ENCODE measurements at regions not wholly inside any gene's neighbourhood (a gene's known extent, or its start where the extent isn't known, plus 50 kb on each side); places are given as distances from the start of the nearest gene placed in this dataset.

DNA sequence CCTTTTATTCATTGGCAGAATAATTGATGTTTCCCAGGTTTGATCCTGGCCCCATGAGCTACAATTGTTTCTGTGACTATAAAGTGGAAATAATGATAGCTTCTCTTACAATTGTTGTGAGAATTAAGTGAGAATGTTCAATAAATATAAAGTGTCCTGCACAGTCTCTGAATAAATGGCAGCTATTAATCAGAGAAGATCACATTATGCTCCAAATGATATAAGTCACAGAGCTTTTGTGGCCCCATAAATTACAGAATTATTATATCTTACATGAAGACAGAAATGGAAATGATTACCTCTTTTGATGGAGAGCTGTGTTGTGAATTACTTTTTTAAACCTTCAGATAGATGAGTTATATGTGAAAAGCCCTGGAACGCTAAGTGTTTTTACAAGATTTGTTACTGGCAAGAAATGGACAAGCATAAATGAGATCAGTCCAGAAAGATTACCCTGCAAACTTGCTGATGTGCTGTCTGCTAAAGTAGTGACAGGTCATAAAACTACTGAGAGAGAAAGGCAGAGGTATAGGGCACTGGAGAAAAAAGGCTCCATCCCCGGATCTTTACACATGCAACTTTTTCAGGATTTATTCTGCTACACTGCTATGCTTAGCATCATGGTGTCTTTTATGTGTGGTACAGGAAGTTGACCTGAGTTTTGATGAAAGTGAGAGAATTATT, 750.9 kb upstream of the GOT2 start:
- TF ChIP-seq EZH2 (optimal IDR thresholded peaks at IDR 0.05; ENCODE audit: low read depth, low read length) (no peak), EZH2phosphoT487 (IDR thresholded peaks at IDR 0.05; ENCODE audit: low read length) (no peak)
- TF ChIP-seq, protein P1, sequence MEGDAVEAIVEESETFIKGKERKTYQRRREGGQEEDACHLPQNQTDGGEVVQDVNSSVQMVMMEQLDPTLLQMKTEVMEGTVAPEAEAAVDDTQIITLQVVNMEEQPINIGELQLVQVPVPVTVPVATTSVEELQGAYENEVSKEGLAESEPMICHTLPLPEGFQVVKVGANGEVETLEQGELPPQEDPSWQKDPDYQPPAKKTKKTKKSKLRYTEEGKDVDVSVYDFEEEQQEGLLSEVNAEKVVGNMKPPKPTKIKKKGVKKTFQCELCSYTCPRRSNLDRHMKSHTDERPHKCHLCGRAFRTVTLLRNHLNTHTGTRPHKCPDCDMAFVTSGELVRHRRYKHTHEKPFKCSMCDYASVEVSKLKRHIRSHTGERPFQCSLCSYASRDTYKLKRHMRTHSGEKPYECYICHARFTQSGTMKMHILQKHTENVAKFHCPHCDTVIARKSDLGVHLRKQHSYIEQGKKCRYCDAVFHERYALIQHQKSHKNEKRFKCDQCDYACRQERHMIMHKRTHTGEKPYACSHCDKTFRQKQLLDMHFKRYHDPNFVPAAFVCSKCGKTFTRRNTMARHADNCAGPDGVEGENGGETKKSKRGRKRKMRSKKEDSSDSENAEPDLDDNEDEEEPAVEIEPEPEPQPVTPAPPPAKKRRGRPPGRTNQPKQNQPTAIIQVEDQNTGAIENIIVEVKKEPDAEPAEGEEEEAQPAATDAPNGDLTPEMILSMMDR (IDR thresholded peaks at IDR 0.05; ENCODE audit: low read length) = no peak
